Stimulated activated CD8-positive, alpha-beta memory T cell treated with anti-CD3 and anti-CD28 coated beads, Interleukin-15, amount 100 ng/mL, for 24 hours (primary cell): ENCODE measurements at regions not wholly inside any gene's neighbourhood (a gene's known extent, or its start where the extent isn't known, plus 50 kb on each side); places are given as distances from the start of the nearest gene placed in this dataset.

Experiments
- DNase-seq: peaks from one replicate; pipeline ENCODE4 v3.0.0-alpha.2; 2020; ENCODE audit warnings: low read depth

- DNase-seq, result no peak
Measured at GRCh38 chr9:86830356-86830755, 117.0 kb downstream of the GAS1 start.

- DNase-seq, result no peak
Measured at GRCh38 chr9:86829496-86830046, 117.7 kb downstream of the GAS1 start.

GRCh38 chr9:86828631-86829030 lies 118.7 kb downstream of the GAS1 start:
- no peak for DNase-seq

GRCh38 chr9:86827893-86828292 lies 119.4 kb downstream of the GAS1 start:
- DNase-seq, result no peak

GRCh38 chr9:86825299-86825698 lies 122.0 kb downstream of the GAS1 start:
- DNase-seq, result no peak

GRCh38 chr9:86822006-86822801 lies 125.1 kb downstream of the GAS1 start:
- no peak for DNase-seq

- DNase-seq, result no peak
Measured at GRCh38 chr9:86821006-86821845, 126.1 kb downstream of the GAS1 start.

- no peak for DNase-seq
Measured at GRCh38 chr9:86819552-86819951, 127.8 kb downstream of the GAS1 start.

- no peak for DNase-seq
Measured at GRCh38 chr9:86818636-86819035, 128.7 kb downstream of the GAS1 start.

GRCh38 chr9:86816868-86817267 lies 130.4 kb downstream of the GAS1 start:
- DNase-seq, result no peak

GRCh38 chr9:86816366-86816765 lies 130.9 kb downstream of the GAS1 start:
- DNase-seq, result no peak

- no peak for DNase-seq
Measured at GRCh38 chr9:86812616-86813015, 134.7 kb downstream of the GAS1 start.

- DNase-seq, result no peak
Measured at GRCh38 chr9:86809759-86810367, 137.4 kb downstream of the GAS1 start.

GRCh38 chr9:86809151-86809550 lies 138.2 kb downstream of the GAS1 start:
- no peak for DNase-seq

- no peak for DNase-seq
Measured at GRCh38 chr9:86807367-86807976, 139.8 kb downstream of the GAS1 start.

- DNase-seq, result no peak
Measured at GRCh38 chr9:86804011-86804410, 143.3 kb downstream of the GAS1 start.

- DNase-seq, result no peak
Measured at GRCh38 chr9:86802900-86803673, 144.2 kb downstream of the GAS1 start.

- DNase-seq, result no peak
Measured at GRCh38 chr9:86801246-86801645, 146.1 kb downstream of the GAS1 start.

GRCh38 chr9:86800681-86801080 lies 146.6 kb downstream of the GAS1 start:
- DNase-seq, result no peak

GRCh38 chr9:86798966-86799365 lies 148.3 kb downstream of the GAS1 start:
- DNase-seq, result no peak

GRCh38 chr9:86796666-86797065 lies 150.6 kb downstream of the GAS1 start:
- no peak for DNase-seq
